ENCODE measurements at regions not wholly inside any gene's neighbourhood (a gene's known extent, or its start where the extent isn't known, plus 50 kb on each side); places are given as distances from the start of the nearest gene placed in this dataset.

GRCh38 chr6:147691446-147691845 is 183.0 kb downstream of the SAMD5 start:
- TF ChIP-seq CTCF (IDR thresholded peaks at IDR 0.05; ENCODE audit: borderline replicate concordance, extremely low read depth, low read length, poor library complexity, severe bottlenecking) (no peak), EZH2 (IDR thresholded peaks at IDR 0.05; ENCODE audit: borderline replicate concordance, low read depth, low read length, severe bottlenecking) (no peak)
